ENCODE measurements at regions not wholly inside any gene's neighbourhood (a gene's known extent, or its start where the extent isn't known, plus 50 kb on each side); places are given as distances from the start of the nearest gene placed in this dataset.

GRCh38 chr1:110816945-110817344 lies 56.0 kb upstream of the CD53 start:
- DNase-seq = no peak

DNA sequence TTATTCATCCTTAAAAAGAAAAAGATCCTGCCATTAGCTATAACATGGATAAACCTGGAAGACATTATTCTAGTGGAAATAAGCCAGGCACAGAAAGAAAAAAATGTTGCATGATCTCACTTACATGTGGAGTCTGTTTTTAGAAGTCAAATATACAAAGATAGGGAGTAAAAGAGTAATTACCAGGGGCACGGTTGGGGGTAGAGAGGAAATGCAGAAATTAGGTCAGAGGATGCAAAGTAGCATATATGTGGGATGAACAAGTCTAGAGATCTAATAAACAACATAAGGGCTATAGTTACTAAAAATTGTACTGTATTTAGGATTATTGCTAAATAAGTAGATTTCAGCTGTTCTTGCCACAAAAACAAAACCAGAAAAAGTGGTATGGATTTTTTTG lies 61.4 kb upstream of the CD53 start:
- no peak for DNase-seq

GRCh38 chr1:110800079-110800478 lies 72.9 kb upstream of the CD53 start:
- DNase-seq = no peak

DNA sequence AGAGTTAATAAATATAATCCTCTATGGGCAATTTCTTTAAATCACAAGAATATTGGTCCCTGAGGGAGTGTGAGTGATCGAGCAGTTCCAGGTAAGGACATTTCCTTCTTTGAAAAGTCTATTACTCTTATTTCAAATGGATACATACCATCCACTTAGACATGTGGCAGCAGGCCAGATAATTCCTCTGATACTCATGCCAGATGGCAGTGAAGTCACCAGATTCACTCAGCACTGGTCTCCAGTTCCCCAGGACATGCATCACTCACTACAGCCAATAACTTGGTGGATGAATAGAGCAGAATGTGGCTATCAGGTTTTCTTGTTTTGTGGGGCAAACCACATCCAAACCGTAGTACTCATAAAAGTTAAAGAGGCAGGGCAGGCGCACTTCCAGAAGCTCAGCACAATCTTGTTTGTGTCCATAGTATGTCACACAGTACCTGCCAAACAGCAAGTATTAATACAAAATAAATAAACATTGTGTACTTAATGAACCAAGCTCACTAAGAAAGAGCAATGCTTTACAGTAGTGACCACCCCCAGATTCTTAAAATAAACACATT lies 74.2 kb upstream of the CD53 start:
- peak; percentile 3 for DNase-seq

DNA sequence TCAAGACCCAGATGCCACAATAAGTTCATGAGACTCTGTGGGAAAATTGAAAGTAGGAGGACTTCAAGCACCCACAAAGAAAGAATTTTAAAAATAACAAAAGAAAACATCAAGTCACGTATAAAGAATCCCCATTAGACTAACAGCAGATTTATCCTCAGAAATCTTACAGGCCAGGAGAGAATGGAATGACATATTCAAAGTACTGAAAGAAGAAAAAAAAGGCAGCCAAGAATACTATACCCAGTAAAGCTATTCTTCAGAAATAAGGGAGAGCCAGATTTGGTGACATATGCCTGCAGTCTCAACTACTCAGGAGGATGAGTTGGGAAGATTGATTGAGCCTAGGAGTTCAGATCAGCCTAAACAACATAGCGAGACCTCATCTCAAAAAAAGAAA lies 84.3 kb upstream of the CD53 start:
- DNase-seq = no peak

DNA sequence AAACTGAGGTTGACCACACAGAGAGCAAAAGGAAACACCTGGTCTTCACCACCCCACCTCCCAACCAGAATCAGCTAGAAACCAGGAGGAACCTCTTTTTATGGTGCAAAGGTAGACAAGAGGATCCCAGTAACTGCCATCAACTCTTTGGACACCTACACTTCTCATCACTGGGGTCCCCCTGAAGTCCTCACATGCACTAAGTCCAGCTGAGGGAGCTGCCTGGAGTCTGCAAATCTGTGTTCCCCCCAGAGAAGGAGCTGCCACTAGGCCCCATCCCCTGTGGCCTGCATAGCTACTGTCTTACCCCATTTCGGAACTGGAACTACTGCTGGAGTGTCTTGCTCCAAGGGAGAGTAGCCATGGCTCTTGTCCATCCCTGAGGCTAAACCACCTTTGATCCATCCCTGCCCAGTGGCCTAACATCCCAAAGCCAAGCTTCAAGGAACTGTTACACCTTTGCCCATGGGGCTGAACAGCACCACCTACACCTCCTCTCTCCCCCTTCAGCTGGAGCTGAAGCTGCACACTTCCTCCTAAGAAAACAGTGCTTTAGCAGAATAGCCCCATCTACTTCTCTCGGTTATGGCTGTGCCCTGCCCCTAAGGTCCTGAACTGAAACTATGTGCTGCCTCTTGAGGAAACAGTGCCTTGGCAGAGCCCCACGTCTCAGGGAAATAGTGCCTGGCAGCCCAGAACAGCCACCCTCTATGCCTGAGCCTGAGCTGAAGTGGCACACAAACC lies 85.4 kb upstream of the CD53 start:
- no peak for DNase-seq

DNA sequence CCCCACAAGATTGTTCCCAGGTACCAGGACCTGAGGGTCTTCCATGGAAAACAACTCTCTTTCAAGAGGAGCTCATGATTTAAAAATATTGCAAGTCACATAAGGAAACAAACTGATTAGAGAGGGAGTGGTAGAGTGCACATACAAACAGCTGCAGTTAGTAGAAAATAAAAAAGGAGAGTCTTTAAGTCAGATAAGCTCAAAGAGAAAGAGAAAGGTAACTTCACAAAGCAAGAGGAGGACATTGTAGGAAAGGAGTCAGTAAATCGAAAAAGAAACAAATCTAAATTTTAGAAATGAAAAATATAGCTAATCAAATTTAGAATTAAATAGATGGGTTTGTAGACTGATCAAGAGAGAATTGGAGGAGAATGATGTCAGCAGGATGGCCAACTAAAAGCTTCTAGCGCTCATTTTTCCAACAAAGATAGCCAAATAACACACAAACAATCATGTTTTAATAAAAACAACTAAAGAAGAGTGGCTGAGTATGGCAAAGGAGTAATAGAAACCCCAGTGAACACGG lies 86.1 kb upstream of the CD53 start:
- no peak for DNase-seq

DNA sequence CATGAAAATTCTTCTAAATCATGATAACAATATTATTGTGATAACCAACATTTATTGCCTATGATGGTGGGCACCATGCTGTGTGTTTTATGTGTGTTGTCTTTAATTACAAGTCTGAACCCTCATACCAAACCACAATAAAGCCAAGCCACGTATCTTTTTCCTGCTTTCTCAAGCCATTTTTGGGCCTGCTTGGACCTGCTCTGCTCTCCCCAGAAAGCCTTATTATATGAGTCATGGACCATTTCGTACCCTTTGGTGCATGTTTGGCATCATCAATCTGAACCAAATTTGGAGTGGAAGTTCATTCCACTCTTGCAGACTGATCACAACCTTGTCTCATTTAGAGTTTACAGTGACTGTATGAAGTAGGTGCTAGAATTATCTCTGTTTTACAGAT lies 87.3 kb upstream of the CD53 start:
- no peak for DNase-seq

DNA sequence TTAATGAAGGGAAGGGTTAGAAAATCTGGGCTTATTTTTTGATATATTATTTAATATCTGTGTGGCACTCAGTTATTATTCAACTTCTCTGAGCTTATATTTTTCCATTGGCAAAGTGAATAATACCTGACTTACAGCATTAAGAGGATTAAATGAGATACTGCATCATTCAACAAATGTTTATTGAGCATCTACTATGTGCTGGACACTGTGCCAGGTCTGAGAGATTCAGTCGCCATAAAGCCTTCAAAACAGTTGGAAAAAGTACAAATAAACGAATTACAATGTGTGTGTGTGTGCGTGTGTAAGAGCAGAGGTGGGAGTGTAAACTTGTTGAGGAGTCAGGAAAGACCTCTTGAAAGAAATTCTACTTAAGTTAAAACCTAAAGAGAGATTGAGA lies 87.9 kb upstream of the CD53 start:
- DNase-seq = no peak

- DNase-seq = peak; percentile 35
Observed at GRCh38 chr1:110783292-110783918, 89.5 kb upstream of the CD53 start.

GRCh38 chr1:110781525-110781924 lies 91.4 kb upstream of the CD53 start:
- DNase-seq = no peak

DNA sequence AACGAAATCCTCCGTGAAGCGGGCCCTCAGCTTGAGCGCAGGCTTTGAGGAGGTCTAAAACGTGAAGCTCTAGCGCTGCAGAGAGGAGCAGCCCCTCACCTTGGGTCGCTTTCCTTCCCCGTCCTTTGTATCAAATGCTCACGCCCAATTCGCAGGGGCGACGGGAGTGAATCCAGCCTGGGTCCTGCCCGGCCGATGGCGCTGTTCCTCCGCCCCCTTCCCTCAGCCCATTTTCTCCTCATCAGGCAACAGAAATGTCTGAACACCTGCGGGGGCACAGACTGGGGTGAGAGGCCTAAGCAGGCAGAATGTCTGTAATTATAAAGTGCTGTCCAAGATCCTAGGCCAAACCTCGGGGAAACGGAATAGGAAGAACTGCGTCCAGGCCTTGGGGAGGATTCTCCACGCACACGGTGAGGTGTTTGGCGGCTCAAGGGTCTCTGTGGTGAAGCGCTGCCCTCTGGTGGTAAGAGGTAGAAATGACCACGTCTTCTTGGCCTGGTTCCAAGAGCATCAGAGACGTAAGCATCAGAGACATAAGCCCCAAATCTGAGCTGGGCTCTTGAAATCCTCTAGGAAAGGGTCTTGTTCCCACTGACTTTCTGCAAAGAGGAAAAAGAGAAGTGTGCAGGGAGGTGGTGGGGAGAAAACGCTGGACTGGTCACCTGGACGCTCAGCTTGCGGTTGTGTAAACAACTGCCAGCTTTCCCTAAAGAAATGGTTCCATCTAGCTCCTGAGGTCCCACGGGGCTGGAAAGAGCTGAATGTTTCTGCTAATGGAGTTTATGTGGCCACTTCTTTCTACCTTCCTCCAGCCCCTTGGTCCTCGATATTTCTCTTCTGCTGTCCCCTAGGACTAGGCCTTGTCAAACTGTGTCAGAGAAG lies 92.1 kb upstream of the CD53 start:
- peak; percentile 70 for DNase-seq

GRCh38 chr1:110779636-110780035 lies 93.3 kb upstream of the CD53 start:
- DNase-seq = no peak

DNA sequence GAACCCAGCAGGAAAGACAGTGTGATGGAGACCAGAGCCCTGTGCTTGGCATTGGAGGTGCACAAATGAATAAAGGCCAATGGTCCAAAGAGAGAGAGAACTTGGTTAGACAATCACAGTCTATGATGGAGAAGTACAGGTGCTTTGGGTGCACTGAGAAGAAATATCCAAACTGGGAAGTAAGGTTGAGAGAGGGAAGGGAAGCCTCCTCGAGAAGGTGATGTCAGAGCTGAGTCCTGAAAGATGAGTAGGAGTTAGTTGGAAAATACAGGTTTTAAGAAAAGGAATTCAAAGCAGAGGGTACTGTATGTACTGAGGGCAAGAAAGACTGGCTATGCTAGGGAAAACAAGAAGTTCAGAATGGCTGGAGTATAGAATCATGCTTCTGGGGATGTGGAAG lies 94.1 kb upstream of the CD53 start:
- no peak for DNase-seq

DNA sequence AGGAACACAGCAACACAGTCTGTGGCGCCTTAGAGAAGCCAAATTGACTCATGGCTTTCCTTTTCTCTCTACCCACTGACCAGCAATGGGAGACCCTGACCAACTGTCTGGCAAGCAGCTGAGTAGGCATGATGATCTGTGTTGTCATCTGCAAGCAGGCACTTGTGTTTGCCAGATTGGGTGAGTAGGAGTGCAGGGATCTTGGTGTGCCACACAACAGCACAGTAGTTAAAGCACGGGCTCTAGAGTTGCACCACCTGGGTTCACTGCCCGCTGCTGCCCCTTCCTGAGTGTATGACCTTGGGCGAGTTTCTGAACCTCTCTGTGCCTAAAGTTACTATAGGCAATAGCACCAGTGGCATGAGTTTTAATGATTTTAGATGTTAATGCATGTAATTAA lies 95.7 kb upstream of the CD53 start:
- DNase-seq = no peak

GRCh38 chr1:110774398-110774797 lies 98.5 kb upstream of the CD53 start:
- DNase-seq = no peak

- no peak for DNase-seq
Observed at GRCh38 chr1:110773813-110774212, 99.1 kb upstream of the KCNA3 start.

GRCh38 chr1:110771245-110772022 lies 96.7 kb upstream of the KCNA3 start:
- DNase-seq = no peak

GRCh38 chr1:110770832-110771231 lies 96.1 kb upstream of the KCNA3 start:
- DNase-seq = no peak

DNA sequence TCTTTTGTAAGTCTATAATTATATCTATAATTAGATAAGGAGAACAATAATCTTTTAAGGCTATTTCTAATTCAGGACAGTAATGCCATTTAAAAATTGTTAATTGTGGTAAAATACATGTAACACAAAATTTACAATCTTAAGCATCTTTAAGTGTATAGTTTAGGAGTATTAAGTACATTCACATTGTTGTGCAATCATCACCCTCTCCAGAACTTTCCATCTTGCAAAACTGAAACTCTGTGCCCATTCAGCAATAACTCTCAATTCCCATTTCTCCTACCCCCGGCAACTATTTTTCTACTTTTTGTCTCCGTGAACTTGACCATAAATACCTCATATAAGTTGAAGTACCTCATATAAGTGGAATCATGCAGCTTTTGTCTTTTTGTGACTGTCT lies 93.9 kb upstream of the KCNA3 start:
- DNase-seq = no peak

GRCh38 chr1:110766336-110766647 lies 91.6 kb upstream of the KCNA3 start:
- no peak for DNase-seq

- DNase-seq = peak; percentile 30
Observed at GRCh38 chr1:110765640-110766335, 91.0 kb upstream of the KCNA3 start.

Measured in EL (cell line).